GM21786 (cell line): ENCODE measurements at regions not wholly inside any gene's neighbourhood (a gene's known extent, or its start where the extent isn't known, plus 50 kb on each side); places are given as distances from the start of the nearest gene placed in this dataset.

Experiments
- ATAC-seq: cut with Tn5 transposase; IDR thresholded peaks from one replicate; pipeline ENCODE4 v1.9.1; 2021; ENCODE audit not compliant: unreplicated experiment

DNA sequence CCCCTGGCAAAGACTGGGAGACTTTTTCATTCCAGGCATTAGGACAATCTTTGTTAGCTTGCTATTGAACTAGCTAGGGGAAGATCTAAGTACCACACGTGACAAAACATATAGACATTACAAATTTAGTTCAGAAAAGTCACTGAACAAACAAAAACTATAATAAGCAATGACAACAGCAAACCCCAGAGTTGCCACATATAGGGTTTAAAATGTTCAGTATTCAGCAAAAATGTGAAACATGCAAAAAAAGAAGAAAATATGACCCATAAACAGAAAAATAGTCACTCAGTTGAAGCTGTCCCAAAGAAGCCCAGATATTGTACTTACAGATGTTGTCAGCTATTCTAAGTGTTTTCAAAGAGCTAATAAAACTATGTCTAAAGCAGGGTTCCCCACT, 431.1 kb upstream of the CDH2 start:
- ATAC-seq = no peak

DNA sequence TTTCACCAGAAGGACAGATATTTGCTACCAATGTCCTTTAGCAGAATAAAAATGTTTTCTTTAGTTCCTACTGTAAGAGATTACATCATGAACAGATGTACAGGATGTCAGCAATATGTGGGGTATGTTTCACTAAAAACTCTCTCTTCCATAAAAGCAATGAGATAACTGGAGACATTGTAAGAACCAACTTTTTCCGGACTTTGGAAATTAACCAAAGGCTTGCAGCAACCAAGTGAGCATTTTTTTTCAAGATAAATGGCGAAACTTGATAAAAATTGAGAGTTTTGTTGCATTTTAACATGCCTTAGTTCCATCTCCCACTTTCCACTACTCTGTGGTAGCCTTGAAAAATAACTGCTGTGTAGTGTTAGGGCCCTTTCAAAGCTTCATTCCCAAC, 429.8 kb upstream of the CDH2 start:
- ATAC-seq = no peak

DNA sequence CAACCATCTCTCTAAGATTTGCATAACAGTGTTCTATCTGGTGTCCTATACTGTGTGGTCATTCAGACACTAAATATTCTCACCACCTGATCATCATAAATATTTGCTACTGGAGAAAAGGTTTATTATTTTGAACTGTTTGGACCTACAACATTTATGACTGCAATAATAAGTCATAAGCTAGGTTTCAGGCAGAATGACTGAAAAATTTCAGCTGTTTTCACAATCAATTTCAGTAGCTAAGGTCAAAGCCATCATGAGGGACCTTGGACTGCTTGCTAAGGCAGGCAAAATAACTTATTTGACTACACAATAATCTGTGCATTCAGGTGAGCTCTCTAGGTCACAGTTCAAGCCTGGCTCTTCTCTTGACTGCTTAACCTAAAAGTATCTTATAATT, 425.5 kb upstream of the CDH2 start:
- ATAC-seq = no peak

DNA sequence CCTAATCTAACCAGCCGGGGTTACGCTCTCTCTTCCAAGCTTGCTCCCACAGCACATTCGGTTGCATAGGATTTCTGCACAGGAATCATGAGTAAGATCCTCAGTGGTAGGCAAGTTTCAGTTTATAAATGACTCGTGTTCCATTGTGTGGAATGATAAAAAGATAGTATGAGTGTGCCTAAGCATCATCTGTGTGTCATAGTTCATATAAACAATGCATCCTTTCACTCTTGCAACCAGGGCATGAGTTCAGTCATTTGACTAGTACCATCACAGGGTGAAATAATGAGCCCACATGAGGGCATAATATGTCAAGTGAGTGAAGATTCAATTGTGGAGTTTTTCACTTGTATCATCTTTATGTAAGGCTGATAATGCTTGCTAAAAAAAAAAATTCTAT, 417.1 kb upstream of the CDH2 start:
- ATAC-seq = no peak

DNA sequence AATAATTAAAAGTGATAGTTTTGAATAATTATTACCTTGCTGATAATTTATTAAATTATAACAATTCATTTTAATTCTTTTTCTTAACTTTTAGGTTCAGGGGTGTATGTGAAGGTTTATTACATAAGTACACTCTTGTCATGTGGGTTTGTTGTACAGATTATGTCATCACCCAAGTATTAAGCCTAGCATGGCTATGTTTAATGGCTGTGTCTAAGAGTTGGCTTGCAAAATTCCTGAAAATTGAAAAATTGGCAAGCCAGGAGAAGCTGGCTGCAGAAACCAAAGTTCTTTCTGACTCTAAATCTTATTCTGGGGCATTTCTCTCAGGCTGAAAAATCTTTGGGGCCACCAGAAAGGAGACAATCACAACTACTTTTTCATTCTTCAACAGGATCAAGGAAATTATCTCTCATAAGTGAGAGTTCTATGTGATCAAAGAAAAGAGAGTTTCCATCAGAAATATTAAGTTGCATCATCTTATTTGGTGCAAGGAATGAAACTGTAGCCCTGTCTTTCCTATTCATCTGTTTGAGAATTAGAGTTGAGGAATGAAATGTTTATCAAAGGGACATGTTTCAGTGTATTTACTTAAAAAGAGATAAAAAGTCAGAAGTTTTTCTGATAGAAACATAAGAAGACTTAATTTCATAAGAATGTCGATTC, 412.1 kb upstream of the CDH2 start:
- no peak for ATAC-seq

DNA sequence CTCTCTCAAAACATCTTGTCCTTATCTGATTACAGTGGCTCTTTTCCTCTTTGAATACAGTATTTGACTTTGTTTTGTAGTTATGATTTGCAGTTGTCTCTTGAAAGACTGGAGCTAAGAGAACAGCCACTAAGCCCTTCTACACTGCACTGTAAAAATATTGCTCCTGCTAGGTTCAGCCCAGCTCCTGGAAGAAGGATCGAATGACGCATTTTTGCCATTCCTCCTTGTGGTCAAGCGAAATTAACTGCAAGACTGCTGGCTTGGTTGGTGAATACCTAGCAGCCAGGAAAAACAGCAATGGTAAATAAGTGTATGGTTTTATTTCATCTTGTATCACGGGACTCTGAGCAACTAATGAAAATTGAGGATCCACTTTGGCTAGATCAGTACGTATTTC, 407.8 kb upstream of the CDH2 start:
- ATAC-seq = no peak

DNA sequence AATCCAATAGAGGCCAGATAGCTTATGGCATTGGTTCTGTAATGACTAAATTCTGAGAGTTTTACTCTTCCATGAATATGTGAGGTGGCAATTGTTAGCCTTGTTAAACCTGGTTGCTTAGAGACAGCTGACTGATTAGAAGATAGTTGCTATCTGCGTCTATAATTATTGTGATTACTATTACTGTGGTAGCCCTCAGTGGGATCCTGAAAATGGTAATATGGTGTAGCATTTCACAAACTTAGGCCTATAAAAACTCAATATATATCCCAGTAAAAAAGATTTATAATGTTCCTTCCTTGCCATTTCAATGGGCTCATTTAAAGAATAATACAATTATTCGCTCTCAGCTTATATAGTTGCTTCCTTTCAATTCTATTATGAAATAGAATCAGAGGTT, 405.8 kb upstream of the CDH2 start:
- no peak for ATAC-seq

DNA sequence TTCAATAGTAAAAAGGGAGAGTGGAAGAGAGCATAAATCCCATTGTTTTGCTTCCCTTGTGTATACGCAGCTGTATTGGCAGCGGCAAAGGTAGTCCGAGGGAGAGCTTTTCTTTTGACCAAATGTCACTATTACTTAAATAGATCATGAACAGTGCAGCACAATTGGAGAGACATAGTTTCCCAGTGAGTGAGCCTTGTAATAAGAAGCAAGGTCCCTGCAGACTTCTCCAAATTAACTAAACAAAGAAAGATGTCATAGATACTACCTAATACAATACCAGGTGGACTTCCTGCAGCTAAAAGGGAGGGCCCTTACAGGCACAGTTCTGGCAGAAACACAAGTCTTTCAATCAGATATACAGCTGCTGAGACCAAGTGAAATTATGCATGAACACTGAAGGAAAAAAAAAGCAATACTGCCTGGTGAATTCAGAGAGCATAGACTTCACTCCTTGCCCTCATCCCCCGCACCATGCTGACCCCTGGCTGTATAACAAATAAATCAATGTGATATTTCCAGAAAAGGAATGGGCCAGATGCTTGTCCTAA, 404.7 kb upstream of the CDH2 start:
- ATAC-seq = no peak

DNA sequence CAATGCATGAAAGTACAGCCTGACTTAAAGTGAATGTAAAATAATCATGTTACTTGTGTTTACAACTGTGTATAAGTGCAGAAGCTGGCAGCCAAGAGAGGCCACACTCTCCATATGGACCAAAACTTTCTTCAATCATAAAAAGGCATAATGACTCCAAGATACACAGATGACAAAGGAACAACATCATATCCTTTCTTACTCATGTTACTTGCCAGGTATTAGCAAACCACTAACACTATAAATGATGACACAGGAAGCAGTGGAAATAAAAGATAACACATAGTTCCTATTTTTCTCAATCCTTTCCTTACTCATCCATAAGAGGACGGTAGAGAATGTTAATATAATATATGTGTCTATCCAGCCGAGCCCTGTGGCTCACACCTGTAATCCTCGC, 400.0 kb upstream of the CDH2 start:
- ATAC-seq = no peak

DNA sequence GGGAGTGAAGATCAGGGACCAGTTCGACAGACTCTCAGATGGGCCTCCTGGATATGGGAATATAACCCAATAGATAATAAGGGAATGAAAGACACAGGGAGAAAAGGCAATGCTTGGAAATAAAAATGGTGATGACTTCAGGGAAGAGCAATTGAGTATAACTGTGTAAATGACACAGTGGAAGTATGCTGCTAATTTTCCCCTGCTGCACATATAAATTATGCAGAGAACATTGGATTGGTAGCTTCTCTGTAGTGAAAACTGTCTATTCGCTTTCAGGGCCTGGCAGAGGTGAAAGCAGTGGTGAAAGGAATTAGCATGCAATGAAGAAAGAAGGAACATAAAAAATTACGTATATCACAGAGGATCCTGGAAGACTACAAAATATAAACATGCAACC, 398.2 kb upstream of the CDH2 start:
- ATAC-seq = no peak

DNA sequence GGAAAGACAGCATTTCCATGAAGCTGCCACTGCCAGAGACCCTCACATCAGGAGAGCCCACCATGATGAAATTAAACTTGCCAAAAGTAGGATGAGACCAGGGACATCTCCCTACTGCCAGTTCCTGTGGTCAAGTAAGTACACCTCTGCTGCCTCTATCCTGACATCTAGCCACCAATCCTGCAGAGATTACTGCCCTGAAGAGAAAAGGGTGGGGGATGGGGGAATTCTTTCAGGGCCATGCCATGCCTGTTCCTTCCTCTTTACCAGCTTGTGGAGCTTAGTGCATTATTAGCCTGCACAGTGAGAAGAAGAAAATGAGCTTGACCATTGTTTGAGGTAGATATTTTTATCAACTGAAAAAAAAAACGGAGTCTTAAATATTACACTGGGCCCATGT, 397.2 kb upstream of the CDH2 start:
- ATAC-seq = no peak

DNA sequence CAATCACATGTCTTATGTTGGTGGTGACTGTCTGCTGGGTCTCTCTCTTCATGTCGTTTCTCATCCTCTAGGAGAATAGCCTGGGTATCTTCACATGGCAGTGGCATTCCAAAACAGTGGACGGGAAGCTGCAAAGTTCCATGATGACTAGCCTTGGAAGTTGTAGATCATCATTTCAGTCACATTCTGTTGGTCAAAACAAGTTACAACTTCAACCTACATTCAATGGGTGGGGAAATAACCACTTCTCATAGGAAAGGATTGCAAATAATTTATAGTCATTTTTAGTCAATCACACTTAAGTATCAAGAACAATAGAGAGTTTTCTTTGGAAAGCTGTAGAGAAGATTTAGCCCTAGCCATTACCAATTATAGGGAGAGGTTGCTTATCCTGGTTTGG, 395.0 kb upstream of the CDH2 start:
- ATAC-seq = no peak

DNA sequence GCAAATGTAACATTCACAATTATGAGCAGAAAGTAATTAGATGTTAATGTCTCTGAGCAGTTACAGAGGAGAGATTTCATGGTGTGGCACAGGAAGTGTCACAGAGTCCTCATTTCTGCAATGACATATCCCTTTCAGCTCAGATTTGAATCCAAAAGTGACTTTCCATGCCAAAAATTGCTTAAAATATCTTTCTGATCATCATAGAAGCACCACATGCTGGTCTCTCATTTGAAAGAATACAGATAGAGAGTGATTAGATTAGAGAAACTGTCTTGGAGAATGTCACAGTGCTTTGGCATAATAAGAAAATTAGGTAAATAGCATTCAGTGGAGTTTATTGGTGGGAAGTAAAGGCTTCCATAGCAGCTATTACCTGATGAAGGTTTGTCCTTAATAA, 383.4 kb upstream of the CDH2 start:
- ATAC-seq = no peak

DNA sequence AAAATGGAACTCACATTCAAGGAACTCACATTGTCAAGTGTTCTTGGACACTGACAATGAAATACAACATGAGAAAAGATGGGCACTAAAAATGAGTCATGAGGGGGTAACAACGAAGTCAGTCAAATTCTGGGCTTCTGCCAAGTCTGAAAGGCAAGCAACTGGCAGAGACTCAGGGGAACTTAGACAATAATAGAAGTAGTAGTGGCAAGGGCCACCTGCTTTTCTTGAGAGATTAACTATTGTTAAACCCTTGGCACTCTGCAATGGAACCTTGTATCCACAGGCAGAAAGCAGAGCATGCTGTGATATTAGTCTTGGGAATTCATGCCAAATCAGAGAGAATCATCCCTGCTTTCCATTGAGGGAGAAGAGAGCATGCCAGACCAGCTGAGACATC, 382.6 kb upstream of the CDH2 start:
- ATAC-seq = no peak

DNA sequence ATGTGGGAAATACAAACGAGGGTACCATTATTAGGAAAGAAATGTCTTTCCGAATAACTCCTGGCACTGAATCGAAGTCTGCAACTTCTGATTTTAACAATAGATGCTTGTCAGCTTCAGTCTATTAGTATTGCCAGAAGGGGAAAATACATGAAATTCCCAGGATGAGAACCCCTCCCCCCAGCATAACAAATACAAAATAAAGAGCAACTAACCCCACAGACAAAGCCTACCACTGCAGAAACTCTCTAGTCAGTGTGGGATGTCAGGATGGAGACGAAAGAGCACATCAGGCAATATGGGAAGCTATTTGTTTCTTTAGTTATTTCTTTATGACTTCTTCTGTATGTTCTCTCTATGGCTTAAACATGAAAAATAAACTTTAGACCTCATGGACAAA, 365.0 kb upstream of the CDH2 start:
- ATAC-seq = no peak

DNA sequence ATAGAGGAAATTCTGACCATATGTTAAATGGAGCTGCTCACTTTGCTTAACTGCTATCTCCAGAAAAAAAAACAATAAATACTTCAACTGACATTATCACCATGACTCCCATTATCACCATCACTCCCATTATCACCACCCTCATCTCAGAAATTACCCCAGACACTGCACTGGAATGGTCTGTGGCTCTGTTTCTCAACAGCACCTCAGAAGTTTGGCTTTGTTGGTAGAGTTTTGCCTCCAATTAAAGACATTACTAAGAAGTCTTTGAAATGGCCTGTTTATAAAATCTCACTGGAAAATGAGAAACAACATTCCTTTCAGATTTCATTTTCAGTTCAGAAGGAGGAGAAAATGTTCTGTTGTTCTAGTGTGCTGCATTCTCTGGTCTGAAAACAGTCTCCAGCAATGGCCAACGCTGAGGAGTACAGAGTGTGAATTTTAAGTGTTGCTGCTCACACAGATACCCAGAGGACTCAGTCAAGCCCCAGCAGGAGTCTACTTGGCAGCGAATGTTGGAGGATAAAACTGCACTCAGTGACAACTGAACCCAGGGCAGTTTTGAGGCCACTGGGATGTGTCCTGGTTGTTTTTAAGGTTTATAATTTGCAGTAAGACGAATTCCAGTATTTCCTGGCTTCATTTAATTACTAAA, 364.5 kb upstream of the CDH2 start:
- no peak for ATAC-seq

DNA sequence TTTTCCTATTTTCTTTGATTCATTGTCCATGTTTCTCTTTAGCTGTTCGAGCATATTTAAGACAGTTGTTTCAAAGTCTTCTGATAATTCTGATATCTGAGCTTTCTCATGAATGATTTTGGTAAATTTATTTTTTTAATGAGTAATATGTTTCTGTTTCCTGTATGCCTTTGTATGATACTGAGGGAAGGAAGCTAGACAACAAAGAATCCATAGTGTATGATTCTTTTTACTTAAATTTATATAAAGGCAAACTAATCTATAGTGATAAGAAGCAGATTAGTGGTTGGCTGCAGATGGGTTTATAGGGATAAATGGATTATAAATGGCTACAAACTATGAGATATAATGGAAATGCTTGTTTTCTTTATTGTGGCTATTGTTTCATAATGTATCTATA, 352.7 kb upstream of the CDH2 start:
- ATAC-seq = no peak

DNA sequence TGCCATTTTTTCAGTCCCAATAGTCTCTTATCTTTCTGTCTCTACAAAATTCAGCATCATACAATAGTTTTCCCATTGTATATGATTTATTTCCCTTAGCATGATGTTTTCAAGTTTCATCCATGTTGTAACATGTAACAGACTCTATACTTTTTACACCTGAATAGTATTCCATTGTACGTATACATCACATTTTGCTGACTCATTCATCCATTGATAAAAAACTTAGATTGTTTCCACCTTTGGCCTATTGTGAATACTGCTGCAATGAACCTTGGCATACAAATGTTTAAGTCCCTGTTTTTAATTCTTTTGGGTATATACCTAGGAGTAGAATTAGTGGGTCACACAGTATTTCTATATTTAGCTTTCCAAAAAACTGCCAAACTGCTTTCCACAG, 349.3 kb upstream of the CDH2 start:
- no peak for ATAC-seq

DNA sequence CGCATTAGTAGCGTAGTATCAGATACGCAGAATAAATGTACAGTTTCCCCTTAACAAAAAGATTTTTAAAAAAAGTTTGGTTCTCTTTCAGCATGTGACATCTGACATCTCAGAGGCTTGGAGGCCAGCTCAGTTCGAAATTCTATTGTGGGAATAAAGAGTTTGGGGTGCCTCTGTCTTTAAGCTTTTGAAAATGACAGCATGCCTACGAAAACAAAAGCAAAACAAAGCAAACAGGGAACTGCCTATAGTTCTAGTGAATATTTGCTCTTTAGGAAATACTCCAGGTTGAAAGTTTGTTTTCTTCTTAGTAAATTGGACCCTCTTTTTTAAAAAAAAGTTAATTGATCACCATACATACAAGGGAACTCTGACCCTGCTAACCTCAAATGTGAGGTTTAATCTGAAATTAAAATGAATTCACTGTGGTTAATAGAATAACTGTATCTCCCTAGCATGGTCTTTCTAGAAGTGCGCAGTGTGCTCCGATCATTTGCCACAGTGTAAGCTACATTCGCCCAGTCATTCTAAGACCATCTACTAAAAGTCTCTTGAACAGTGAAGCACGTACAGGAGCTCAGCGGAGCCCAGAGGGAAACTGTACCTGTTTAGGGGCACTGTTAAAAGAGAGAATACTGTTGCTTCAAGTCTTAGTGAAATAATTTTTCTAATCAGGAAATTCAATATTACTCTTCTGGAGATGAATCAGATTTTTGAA, 347.0 kb upstream of the CDH2 start:
- no peak for ATAC-seq

DNA sequence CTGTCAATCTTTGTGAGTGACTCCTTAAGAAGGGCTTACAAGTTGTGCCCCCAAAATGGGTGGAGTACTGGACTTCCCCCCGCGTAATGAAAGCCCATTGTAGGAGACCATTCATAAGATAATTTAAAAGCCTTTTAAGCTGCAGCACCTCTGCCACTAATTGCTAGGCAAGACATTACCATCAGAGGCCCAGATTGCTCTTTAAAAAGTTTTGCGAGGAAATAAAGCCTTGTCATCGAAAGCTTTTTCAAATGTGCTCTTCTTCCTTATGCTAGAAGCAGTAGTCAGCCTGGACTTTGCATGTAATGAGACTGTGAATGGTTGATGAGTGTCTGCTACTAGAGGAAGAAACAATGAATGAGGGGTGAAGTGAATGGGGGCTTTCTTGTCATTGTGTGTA, 345.3 kb upstream of the CDH2 start:
- no peak for ATAC-seq

DNA sequence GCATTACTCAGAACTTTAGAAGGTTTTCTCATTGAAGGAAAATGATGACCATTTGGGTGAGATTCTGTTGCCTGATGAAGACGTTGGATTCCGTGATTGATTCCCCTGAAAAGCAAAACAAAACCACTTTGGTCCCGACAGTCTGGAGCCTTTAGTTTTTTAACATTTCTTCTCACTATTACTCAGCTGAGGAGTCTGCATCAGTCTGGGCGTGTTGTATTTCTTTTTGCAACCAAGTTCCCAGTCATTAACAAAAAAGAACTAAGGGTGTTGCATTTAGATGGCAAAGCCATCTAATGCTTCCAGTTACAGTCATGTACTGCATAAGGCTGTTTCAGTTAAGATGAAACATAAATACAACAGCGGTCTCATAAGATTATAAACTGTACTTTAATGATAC, 343.1 kb upstream of the CDH2 start:
- ATAC-seq = no peak

DNA sequence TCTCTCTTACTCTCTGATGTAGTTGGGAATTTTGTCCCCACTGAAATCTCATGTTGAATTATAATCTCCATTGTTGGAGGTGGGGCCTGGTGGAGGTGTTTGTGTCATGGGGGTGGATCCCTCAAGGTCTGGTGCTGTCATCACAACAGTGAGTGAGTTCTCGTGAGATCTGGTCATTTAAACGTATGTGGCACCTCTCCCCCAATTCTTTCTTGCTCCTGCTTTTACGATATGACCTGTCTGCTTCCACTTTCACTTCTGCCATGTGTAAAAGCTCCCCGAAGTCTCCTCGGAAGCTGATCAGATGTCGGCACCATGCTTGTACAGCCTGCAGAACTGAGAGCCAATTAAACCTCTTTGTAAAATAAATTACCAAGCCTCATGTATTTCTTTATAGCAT, 337.8 kb upstream of the CDH2 start:
- no peak for ATAC-seq
